HCT116 (cell line): ENCODE measurements at regions not wholly inside any gene's neighbourhood (a gene's known extent, or its start where the extent isn't known, plus 50 kb on each side); places are given as distances from the start of the nearest gene placed in this dataset.

Source experiments
- EZH2 ChIP-seq: fragments of 200-600 bp; sonication (generic); IDR thresholded peaks from 2 replicates; pipeline ENCODE4 v1.6.1; 2017; ENCODE audit warnings: antibody characterized with exemption, mixed run types
- SIN3A ChIP-seq: IDR thresholded peaks from 2 replicates; pipeline ENCODE4 v1.6.1; 2012; ENCODE audit warnings: low read depth
- TF ChIP-seq, protein P1 (sequence below): IDR thresholded peaks from 2 replicates; pipeline ENCODE4 v1.6.1; 2011; ENCODE audit warnings: mild to moderate bottlenecking, low read length, moderate library complexity; ENCODE audit not compliant: insufficient replicate concordance; ENCODE audit errors: extremely low read depth

DNA sequence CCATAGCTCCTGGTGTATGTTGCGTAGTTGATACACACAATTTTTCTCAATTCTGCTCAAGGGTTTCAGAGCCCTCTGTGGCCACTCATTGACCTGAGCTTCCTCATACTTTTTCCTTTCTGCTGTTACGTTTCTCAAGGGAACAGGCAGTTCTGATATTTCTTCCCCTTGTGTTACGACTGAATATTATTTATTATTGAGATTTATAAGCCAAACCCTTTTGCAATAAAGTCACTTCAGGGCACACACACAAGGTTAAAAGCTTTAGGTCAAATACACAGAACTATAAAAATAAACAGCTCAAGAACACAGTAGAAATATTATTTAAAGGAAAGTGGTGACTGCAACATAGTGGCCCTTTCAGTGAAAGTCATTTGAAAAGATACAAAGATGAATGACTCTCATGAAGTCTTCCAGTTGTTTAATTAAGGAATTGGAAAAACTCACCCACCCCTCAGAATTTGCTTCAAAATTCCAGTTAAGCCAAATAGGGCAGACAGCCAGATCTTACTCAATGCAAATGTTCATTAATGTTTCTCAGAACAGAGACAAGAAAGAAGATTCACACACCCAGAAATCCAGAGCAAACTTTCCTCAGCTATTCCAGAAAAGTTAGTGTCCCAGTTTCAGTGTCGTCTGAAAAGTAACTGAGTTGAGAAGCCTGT lies 179.7 kb downstream of the TRIB2 start:
- TF ChIP-seq EZH2, result no peak
- no peak for TF ChIP-seq SIN3A
- TF ChIP-seq, protein P1, sequence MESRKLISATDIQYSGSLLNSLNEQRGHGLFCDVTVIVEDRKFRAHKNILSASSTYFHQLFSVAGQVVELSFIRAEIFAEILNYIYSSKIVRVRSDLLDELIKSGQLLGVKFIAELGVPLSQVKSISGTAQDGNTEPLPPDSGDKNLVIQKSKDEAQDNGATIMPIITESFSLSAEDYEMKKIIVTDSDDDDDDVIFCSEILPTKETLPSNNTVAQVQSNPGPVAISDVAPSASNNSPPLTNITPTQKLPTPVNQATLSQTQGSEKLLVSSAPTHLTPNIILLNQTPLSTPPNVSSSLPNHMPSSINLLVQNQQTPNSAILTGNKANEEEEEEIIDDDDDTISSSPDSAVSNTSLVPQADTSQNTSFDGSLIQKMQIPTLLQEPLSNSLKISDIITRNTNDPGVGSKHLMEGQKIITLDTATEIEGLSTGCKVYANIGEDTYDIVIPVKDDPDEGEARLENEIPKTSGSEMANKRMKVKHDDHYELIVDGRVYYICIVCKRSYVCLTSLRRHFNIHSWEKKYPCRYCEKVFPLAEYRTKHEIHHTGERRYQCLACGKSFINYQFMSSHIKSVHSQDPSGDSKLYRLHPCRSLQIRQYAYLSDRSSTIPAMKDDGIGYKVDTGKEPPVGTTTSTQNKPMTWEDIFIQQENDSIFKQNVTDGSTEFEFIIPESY, result no peak
